Retinal pigment epithelial cell (primary cell): ENCODE measurements at regions not wholly inside any gene's neighbourhood (a gene's known extent, or its start where the extent isn't known, plus 50 kb on each side); places are given as distances from the start of the nearest gene placed in this dataset.

Experiments used
- DNase-seq: peaks from one replicate; pipeline ENCODE4 v3.0.0-alpha.2; 2010; ENCODE audit warnings: low read depth
- H3K4me3 ChIP-seq: 2 replicates; pipeline ENCODE4 v1.5.1; 2011; ENCODE audit warnings: mild to moderate bottlenecking, low read length, control low read depth, moderate library complexity
- CTCF ChIP-seq: conservative IDR thresholded peaks from 2 replicates; pipeline ENCODE4 v1.5.1; 2011; ENCODE audit warnings: low read depth, low read length, control low read depth, inconsistent platforms

- no peak for TF ChIP-seq CTCF
- no peak for DNase-seq
- no peak overlapping the region for H3K4me3 ChIP-seq
Measured at GRCh38 chr4:17091104-17091503, 192.7 kb upstream of the LDB2 start.

- H3K4me3 ChIP-seq: no peak overlapping the region
- DNase-seq: no peak
- no peak for TF ChIP-seq CTCF
Measured at GRCh38 chr4:17090063-17090462, 191.6 kb upstream of the LDB2 start.

GRCh38 chr4:17085416-17085815, 187.0 kb upstream of the LDB2 start:
- H3K4me3 ChIP-seq: no peak overlapping the region
- DNase-seq: no peak
- no peak for TF ChIP-seq CTCF

GRCh38 chr4:17082186-17082585, 183.7 kb upstream of the LDB2 start:
- no peak for DNase-seq
- no peak for TF ChIP-seq CTCF

GRCh38 chr4:17081179-17081578, 182.7 kb upstream of the LDB2 start:
- H3K4me3 ChIP-seq: no peak overlapping the region
- TF ChIP-seq CTCF: no peak
- DNase-seq: no peak

More at GRCh38 chr4:17082186-17082585, 183.7 kb upstream of the LDB2 start:
- no peak overlapping the region for H3K4me3 ChIP-seq

GRCh38 chr4:17077105-17077504, 178.7 kb upstream of the LDB2 start:
- no peak for DNase-seq
- no peak overlapping the region for H3K4me3 ChIP-seq
- TF ChIP-seq CTCF: no peak

GRCh38 chr4:17072483-17072882, 174.0 kb upstream of the LDB2 start:
- no peak for DNase-seq

More at GRCh38 chr4:17072483-17072882, 174.0 kb upstream of the LDB2 start:
- TF ChIP-seq CTCF: no peak
- no peak overlapping the region for H3K4me3 ChIP-seq
